Testis (tissue), 2 donors: ENCODE measurements at regions not wholly inside any gene's neighbourhood (a gene's known extent, or its start where the extent isn't known, plus 50 kb on each side); places are given as distances from the start of the nearest gene placed in this dataset.
"Not testable (repeated sequence)": the region's sequence is repeated elsewhere in the genome, so short reads cannot be mapped to it uniquely, and the experiment has no call there.

Source experiments
- DNase-seq: peaks from one replicate; pipeline ENCODE4 v3.0.0-alpha.2; 2019
- H3K27ac ChIP-seq, 2 donors: fragments of 200-600 bp; sonication (generic); one replicate each; pipeline ENCODE4 v1.5.1; 2019
- H3K27me3 ChIP-seq: fragments of 200-600 bp; sonication (generic); one replicate; pipeline ENCODE4 v1.5.1; 2019
- H3K36me3 ChIP-seq: fragments of 200-600 bp; sonication (generic); one replicate; pipeline ENCODE4 v1.5.1; 2017; ENCODE audit warnings: low read depth; ENCODE audit errors: missing control alignments
- H3K4me1 ChIP-seq: fragments of 200-600 bp; sonication (generic); one replicate; pipeline ENCODE4 v1.5.1; 2019
- H3K4me3 ChIP-seq, 2 donors: fragments of 200-600 bp; sonication (generic); one replicate each; pipeline ENCODE4 v1.5.1; 2017 to 2019
- H3K9me3 ChIP-seq: fragments of 200-600 bp; sonication (generic); one replicate; pipeline ENCODE4 v1.5.1; 2017
- POLR2A ChIP-seq: fragments of 450-650 bp; IDR thresholded peaks from one replicate; pipeline ENCODE4 v1.6.1; 2017; ENCODE audit warnings: antibody characterized with exemption, mild to moderate bottlenecking, moderate library complexity
- WGBS, 2 donors: methylation state at CpG; one replicate each; pipeline ENCODE4 v1.1.5; 2018; 5-methylcytosine and 5-hydroxymethylcytosine counted together
- intact Hi-C: fragments of 100-400 bp; cut with DNase I; formaldehyde crosslinking; loops from one replicate; pipeline ENCODE4 v1.15.1; 2023; ENCODE audit warnings: low total_unique reads
- TF ChIP-seq, protein P1 (sequence below), 3 experiments: fragments of 450-650 bp in 2 of 3; fragments of 200-600 bp in 1 of 3; sonication (generic) in 1 of 3; IDR thresholded peaks; one replicate each; pipeline ENCODE4 v1.5.1; 2016 to 2019; ENCODE audit warnings: antibody characterized with exemption in 3 of 3, mild to moderate bottlenecking in 2 of 3, moderate library complexity in 1 of 3

DNA sequence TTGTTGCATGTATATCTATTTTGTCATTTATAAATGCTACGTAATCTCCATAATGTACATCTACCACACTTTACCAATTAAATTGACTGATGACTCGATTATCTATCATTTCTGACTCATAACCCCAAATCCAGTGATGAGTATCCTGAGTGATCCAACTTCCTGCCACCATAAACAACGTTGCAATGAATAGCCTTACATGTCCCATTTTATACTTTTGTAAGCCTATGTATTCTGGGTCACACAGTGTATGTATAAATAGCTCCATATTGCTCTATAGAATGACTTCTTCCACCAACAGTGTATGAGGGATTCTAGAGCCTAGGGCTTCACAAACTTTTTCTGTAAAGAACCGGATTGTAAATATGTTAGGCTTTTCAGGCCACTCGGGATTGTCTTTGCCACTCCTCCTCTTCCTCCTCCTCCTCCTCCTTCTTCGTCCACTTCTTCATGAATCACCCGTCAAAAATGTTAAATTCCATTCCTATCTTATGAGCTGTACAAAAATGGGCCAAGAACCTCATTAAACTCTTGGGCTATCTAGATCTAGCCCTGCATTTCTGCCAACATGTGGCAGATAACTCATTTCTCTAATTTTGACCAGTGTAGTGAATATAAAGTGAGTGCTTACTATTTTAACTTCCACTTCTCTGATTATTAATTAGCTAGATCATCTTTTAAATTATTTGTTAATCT is 672.2 kb upstream of the AMOT start:
- Histone ChIP-seq H3K9me3 (no peaks in the 10 kb centered on the region), H3K4me3 (no peak overlapping the region), H3K27ac (no peak overlapping the region), H3K36me3 (no peaks in the 10 kb centered on the region), H3K27me3 (no peaks in the 10 kb centered on the region), H3K4me1 (no peaks in the 10 kb centered on the region)
- TF ChIP-seq, protein P1, sequence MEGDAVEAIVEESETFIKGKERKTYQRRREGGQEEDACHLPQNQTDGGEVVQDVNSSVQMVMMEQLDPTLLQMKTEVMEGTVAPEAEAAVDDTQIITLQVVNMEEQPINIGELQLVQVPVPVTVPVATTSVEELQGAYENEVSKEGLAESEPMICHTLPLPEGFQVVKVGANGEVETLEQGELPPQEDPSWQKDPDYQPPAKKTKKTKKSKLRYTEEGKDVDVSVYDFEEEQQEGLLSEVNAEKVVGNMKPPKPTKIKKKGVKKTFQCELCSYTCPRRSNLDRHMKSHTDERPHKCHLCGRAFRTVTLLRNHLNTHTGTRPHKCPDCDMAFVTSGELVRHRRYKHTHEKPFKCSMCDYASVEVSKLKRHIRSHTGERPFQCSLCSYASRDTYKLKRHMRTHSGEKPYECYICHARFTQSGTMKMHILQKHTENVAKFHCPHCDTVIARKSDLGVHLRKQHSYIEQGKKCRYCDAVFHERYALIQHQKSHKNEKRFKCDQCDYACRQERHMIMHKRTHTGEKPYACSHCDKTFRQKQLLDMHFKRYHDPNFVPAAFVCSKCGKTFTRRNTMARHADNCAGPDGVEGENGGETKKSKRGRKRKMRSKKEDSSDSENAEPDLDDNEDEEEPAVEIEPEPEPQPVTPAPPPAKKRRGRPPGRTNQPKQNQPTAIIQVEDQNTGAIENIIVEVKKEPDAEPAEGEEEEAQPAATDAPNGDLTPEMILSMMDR (IDR thresholded peaks at IDR 0.05) = no peak
- TF ChIP-seq POLR2A = no peak
- WGBS, 2 donors = 70 to 78% methylated on average over 7 of the region's 7 CpGs
- no peak for DNase-seq
- intact Hi-C loops = no loop called here

GRCh38 chrX:113510586-113510985 is 670.0 kb upstream of the AMOT start:
- TF ChIP-seq POLR2A = no peak
- TF ChIP-seq, protein P1 (IDR thresholded peaks at IDR 0.05) = no peak
- Histone ChIP-seq H3K4me1 (no peaks in the 10 kb centered on the region), H3K27ac (no peak overlapping the region), H3K4me3 (no peak overlapping the region), H3K27me3 (no peaks in the 10 kb centered on the region), H3K36me3 (no peaks in the 10 kb centered on the region), H3K9me3 (no peaks in the 10 kb centered on the region)
- intact Hi-C loops = no loop called here
- WGBS, 2 donors = 28 to 50% methylated on average over 1 of the region's 1 CpG
- no peak for DNase-seq

DNA sequence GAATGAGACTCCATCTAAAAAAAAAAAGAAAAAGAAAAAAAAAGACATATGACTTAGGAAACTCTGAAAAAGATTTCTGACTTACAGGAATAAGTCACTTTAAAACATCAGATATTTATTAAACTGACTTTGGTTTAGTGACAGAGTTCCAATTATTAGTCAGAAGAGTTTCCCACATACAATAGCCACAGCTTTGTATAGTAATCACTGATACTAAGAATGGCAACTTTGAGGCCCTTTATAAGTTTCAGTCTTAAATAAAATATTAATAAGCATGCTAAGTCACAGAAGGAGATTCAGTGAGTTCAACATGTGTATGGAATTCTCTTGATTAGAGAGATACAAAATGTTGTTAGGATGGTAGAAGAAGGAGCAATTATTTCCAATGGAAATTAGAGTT is 652.3 kb upstream of the AMOT start:
- H3K4me1 ChIP-seq = no peaks in the 10 kb centered on the region
- no peak overlapping the region for H3K4me3 ChIP-seq
- H3K27me3 ChIP-seq = no peaks in the 10 kb centered on the region
- DNase-seq = no peak
- H3K27ac ChIP-seq = no peak overlapping the region
- intact Hi-C loops = no loop called here
- TF ChIP-seq POLR2A = no peak
- TF ChIP-seq, protein P1 (IDR thresholded peaks at IDR 0.05) = no peak
- H3K36me3 ChIP-seq = no peaks in the 10 kb centered on the region
- no peaks in the 10 kb centered on the region for H3K9me3 ChIP-seq

- no peak for TF ChIP-seq POLR2A
- TF ChIP-seq, protein P1 (IDR thresholded peaks at IDR 0.05) = no peak
- H3K4me1 ChIP-seq = no peaks in the 10 kb centered on the region
- no peaks in the 10 kb centered on the region for H3K36me3 ChIP-seq
- H3K27ac ChIP-seq = no peak overlapping the region
- no peak for DNase-seq
- WGBS, 2 donors = 81 to 82% methylated on average over 3 of the region's 3 CpGs
- H3K9me3 ChIP-seq = no peaks in the 10 kb centered on the region
- no peaks in the 10 kb centered on the region for H3K27me3 ChIP-seq
- intact Hi-C loops = no loop called here
- H3K4me3 ChIP-seq = no peak overlapping the region
Observed at GRCh38 chrX:113473418-113473817, 632.8 kb upstream of the AMOT start.

DNA sequence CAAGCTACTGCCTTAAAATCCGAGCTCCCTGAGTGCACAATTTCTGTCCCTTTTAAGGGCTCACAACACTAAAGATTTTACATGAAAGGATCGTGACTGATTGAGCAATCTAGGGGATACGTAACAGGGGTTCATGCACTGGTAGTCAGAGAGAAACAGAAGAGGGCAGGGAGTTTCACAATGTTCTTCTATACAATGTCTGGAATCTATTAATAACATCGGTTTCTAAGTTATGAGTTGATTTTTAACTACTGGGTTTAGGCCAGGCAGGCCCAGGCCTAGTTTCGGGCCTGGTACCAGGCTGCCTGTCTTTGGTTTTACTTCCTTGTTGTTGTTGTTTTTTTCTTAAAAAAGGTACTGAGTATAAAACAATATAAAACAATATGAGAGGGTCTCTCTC is 632.4 kb upstream of the AMOT start:
- H3K9me3 ChIP-seq, DNase-seq, intact Hi-C loops, H3K4me1 ChIP-seq, H3K27ac ChIP-seq, H3K36me3 ChIP-seq, H3K4me3 ChIP-seq, H3K27me3 ChIP-seq: not testable (repeated sequence)
- 90 to 91% methylated on average over 5 of the region's 5 CpGs for WGBS, 2 donors
